CD4-positive, alpha-beta T cell treated with Interleukin-15 for 4 hours (primary cell): ENCODE measurements at regions not wholly inside any gene's neighbourhood (a gene's known extent, or its start where the extent isn't known, plus 50 kb on each side); places are given as distances from the start of the nearest gene placed in this dataset.

Experiments used
- DNase-seq: peaks from one replicate; pipeline ENCODE4 v3.0.0-alpha.2; 2020; ENCODE audit warnings: low spot score

- DNase-seq = no peak
These were observed 540.3 kb upstream of the B3GALT2 start for GRCh38 chr1:193726722-193727121.

- DNase-seq = no peak
These were observed 526.0 kb upstream of the B3GALT2 start for GRCh38 chr1:193712392-193712791.

GRCh38 chr1:193709607-193710006 is 523.2 kb upstream of the B3GALT2 start:
- no peak for DNase-seq

GRCh38 chr1:193707271-193708021 is 521.0 kb upstream of the B3GALT2 start:
- no peak for DNase-seq

GRCh38 chr1:193706766-193707165 is 520.4 kb upstream of the B3GALT2 start:
- DNase-seq = no peak

- DNase-seq = no peak
These were observed 519.2 kb upstream of the B3GALT2 start for GRCh38 chr1:193705554-193705981.

- DNase-seq = no peak
These were observed 517.2 kb upstream of the B3GALT2 start for GRCh38 chr1:193703655-193704054.

GRCh38 chr1:193703121-193703520 is 516.7 kb upstream of the B3GALT2 start:
- no peak for DNase-seq

GRCh38 chr1:193701759-193702158 is 515.3 kb upstream of the B3GALT2 start:
- no peak for DNase-seq

GRCh38 chr1:193700710-193701355 is 514.4 kb upstream of the B3GALT2 start:
- DNase-seq = peak; percentile 25

GRCh38 chr1:193699261-193699660 is 512.8 kb upstream of the B3GALT2 start:
- no peak for DNase-seq

GRCh38 chr1:193697776-193698175 is 511.4 kb upstream of the B3GALT2 start:
- no peak for DNase-seq

GRCh38 chr1:193697115-193697762 is 510.8 kb upstream of the B3GALT2 start:
- no peak for DNase-seq

GRCh38 chr1:193694741-193695140 is 508.3 kb upstream of the B3GALT2 start:
- DNase-seq = no peak

GRCh38 chr1:193685986-193686385 is 499.6 kb upstream of the B3GALT2 start:
- no peak for DNase-seq

GRCh38 chr1:193681422-193681821 is 495.0 kb upstream of the B3GALT2 start:
- DNase-seq = no peak

- no peak for DNase-seq
These were observed 494.5 kb upstream of the B3GALT2 start for GRCh38 chr1:193680924-193681316.

- DNase-seq = no peak
These were observed 494.0 kb upstream of the B3GALT2 start for GRCh38 chr1:193680247-193680923.

GRCh38 chr1:193677874-193678273 is 491.5 kb upstream of the B3GALT2 start:
- DNase-seq = no peak

GRCh38 chr1:193676996-193677549 is 490.7 kb upstream of the B3GALT2 start:
- no peak for DNase-seq

GRCh38 chr1:193674292-193674944 is 488.0 kb upstream of the B3GALT2 start:
- DNase-seq = no peak
